IPS-18a (cell line): ENCODE measurements at regions not wholly inside any gene's neighbourhood (a gene's known extent, or its start where the extent isn't known, plus 50 kb on each side); places are given as distances from the start of the nearest gene placed in this dataset.

ENCODE experiments used
- H3K27ac ChIP-seq: one replicate; pipeline ENCODE4 v1.5.1; 2013; ENCODE audit warnings: low read length
- H3K27me3 ChIP-seq: one replicate; pipeline ENCODE4 v1.6.1; 2013; ENCODE audit warnings: mild to moderate bottlenecking, low read length; ENCODE audit not compliant: control insufficient read depth, insufficient read depth
- H3K36me3 ChIP-seq: one replicate; pipeline ENCODE4 v1.6.1; 2013; ENCODE audit warnings: low read depth, low read length; ENCODE audit not compliant: control insufficient read depth
- H3K4me1 ChIP-seq: one replicate; pipeline ENCODE4 v1.6.1; 2013; ENCODE audit warnings: low read depth, low read length; ENCODE audit not compliant: control insufficient read depth
- H3K4me3 ChIP-seq: one replicate; pipeline ENCODE4 v1.5.1; 2013; ENCODE audit warnings: low read length
- H3K9ac ChIP-seq: one replicate; pipeline ENCODE4 v1.6.1; 2013; ENCODE audit warnings: mild to moderate bottlenecking, low read length, moderate library complexity
- H3K9me3 ChIP-seq: one replicate; pipeline ENCODE4 v1.6.1; 2013; ENCODE audit warnings: low read depth, low read length; ENCODE audit not compliant: control insufficient read depth

- H3K4me3 ChIP-seq = no peak overlapping the region
- H3K9me3 ChIP-seq = no peaks in the 10 kb centered on the region
- H3K27me3 ChIP-seq = no peaks in the 10 kb centered on the region
- H3K36me3 ChIP-seq = no peaks in the 10 kb centered on the region
- no peaks in the 10 kb centered on the region for H3K4me1 ChIP-seq
- H3K9ac ChIP-seq = no peak overlapping the region
- H3K27ac ChIP-seq = no peak overlapping the region
Observed at GRCh38 chr1:88526456-88526855, 157.6 kb upstream of the PKN2 start.

DNA sequence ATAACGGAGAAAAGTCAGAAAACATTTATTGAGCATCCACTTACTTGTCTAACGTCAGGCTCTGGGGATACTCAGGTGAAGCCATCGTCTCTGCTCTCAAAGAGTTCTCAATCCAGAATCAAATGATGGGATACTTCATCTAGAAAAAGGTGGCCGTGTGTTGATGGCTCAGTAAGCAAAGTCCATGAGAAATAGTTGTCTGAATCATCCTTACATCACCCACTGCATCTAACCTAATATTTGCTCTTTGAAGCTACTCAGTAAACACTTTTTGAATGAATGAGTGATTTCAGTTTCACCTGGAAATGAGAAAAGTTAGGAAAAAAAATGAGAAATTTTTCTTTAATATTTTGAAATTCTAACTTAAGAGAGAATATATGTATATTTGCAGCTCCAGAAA, 155.3 kb upstream of the PKN2 start:
- Histone ChIP-seq H3K4me3 (no peak overlapping the region), H3K9ac (no peak overlapping the region), H3K9me3 (no peaks in the 10 kb centered on the region), H3K4me1 (no peaks in the 10 kb centered on the region), H3K27ac (no peak overlapping the region), H3K27me3 (no peaks in the 10 kb centered on the region), H3K36me3 (no peaks in the 10 kb centered on the region)

DNA sequence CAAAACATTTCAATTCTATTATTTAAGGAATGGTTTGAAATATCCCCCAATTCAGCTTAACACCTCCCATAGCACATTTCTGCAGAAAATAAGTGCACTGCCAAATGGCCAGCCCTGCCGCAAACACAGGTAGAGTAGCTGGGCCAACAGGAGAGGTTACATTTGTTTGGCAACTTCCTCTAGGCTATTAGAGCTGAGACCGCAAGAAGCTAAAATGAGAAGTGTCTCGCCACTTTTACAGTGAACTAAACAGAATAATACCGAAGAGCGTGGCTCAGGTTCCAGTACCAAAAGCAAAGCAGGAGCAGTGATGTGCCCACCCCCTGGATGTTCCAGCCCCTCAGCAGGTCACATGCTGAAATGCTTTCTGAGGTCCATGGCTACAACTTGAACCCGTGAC, 154.5 kb upstream of the PKN2 start:
- no peaks in the 10 kb centered on the region for H3K4me1 ChIP-seq

DNA sequence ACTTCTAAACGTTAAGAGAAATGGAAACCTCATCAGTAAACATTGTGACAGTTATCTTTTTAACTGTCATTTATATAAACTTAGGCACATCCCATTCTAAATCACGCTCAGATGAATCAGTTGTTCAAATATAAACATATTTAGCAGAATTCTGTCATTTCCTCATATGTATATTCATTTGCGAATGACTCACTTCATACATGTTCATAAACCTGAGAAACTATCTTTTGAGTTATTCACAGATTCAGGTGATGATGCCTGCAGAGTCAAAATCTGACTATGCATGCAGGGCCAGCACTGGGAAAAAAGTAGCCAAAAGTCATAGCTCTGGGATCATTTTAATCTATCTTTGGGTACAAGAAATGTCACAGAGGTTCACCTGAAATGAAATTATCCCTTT, 153.8 kb upstream of the PKN2 start:
- Histone ChIP-seq H3K4me1 (no peaks in the 10 kb centered on the region), H3K27me3 (no peaks in the 10 kb centered on the region), H3K27ac (no peak overlapping the region), H3K9me3 (no peaks in the 10 kb centered on the region), H3K36me3 (no peaks in the 10 kb centered on the region), H3K4me3 (no peak overlapping the region), H3K9ac (no peak overlapping the region)

More for the DNA sequence above, 154.5 kb upstream of the PKN2 start:
- Histone ChIP-seq H3K27me3 (no peaks in the 10 kb centered on the region), H3K36me3 (no peaks in the 10 kb centered on the region), H3K9me3 (no peaks in the 10 kb centered on the region), H3K9ac (no peak overlapping the region), H3K4me3 (no peak overlapping the region), H3K27ac (no peak overlapping the region)

- Histone ChIP-seq H3K27ac (no peak overlapping the region), H3K4me1 (no peaks in the 10 kb centered on the region), H3K4me3 (no peak overlapping the region), H3K27me3 (no peaks in the 10 kb centered on the region), H3K9me3 (no peaks in the 10 kb centered on the region), H3K9ac (no peak overlapping the region), H3K36me3 (no peaks in the 10 kb centered on the region)
Observed at GRCh38 chr1:88537787-88538186, 146.3 kb upstream of the PKN2 start.

- no peaks in the 10 kb centered on the region for H3K27me3 ChIP-seq
- no peaks in the 10 kb centered on the region for H3K36me3 ChIP-seq
- no peak overlapping the region for H3K27ac ChIP-seq
- H3K9me3 ChIP-seq = no peaks in the 10 kb centered on the region
- no peaks in the 10 kb centered on the region for H3K4me1 ChIP-seq
- H3K4me3 ChIP-seq = no peak overlapping the region
- no peak overlapping the region for H3K9ac ChIP-seq
Observed at GRCh38 chr1:88538222-88538899, 145.7 kb upstream of the PKN2 start.

- Histone ChIP-seq H3K9ac (no peak overlapping the region), H3K36me3 (no peaks in the 10 kb centered on the region), H3K9me3 (no peaks in the 10 kb centered on the region), H3K27me3 (no peaks in the 10 kb centered on the region), H3K4me1 (no peaks in the 10 kb centered on the region), H3K27ac (no peak overlapping the region), H3K4me3 (no peak overlapping the region)
Observed at GRCh38 chr1:88540255-88540654, 143.8 kb upstream of the PKN2 start.

GRCh38 chr1:88541596-88541995, 142.5 kb upstream of the PKN2 start:
- no peak overlapping the region for H3K4me3 ChIP-seq
- H3K4me1 ChIP-seq = no peaks in the 10 kb centered on the region
- no peaks in the 10 kb centered on the region for H3K27me3 ChIP-seq
- no peak overlapping the region for H3K27ac ChIP-seq
- no peak overlapping the region for H3K9ac ChIP-seq
- H3K9me3 ChIP-seq = no peaks in the 10 kb centered on the region
- no peaks in the 10 kb centered on the region for H3K36me3 ChIP-seq

- H3K9me3 ChIP-seq = no peaks in the 10 kb centered on the region
- no peaks in the 10 kb centered on the region for H3K4me1 ChIP-seq
- no peaks in the 10 kb centered on the region for H3K36me3 ChIP-seq
- H3K9ac ChIP-seq = no peak overlapping the region
- H3K4me3 ChIP-seq = no peak overlapping the region
- no peak overlapping the region for H3K27ac ChIP-seq
- H3K27me3 ChIP-seq = no peaks in the 10 kb centered on the region
Observed at GRCh38 chr1:88544195-88544594, 139.9 kb upstream of the PKN2 start.

GRCh38 chr1:88549536-88549935, 134.5 kb upstream of the PKN2 start:
- H3K4me3 ChIP-seq = no peak overlapping the region
- H3K9me3 ChIP-seq = no peaks in the 10 kb centered on the region
- no peaks in the 10 kb centered on the region for H3K27me3 ChIP-seq
- H3K27ac ChIP-seq = no peak overlapping the region
- no peaks in the 10 kb centered on the region for H3K36me3 ChIP-seq
- H3K9ac ChIP-seq = no peak overlapping the region
- no peaks in the 10 kb centered on the region for H3K4me1 ChIP-seq

DNA sequence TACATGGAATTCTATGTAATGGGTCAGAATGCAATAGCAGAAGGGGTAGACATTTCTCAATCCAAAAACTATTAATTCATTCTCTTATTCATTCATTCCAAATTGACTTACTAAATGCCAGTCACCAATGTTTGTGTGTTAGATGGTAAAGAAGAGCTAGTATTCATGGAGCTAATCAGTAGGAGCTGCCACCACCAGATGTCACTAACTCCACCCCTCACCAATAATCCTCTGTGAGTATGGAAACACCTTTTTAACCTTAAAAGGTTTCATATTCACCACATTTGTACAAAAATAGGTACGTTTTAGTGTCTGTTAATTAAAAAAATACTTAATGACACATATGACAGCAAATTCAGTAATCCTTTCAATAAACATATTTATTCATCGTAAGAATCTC, 131.8 kb upstream of the PKN2 start:
- Histone ChIP-seq H3K4me1 (no peaks in the 10 kb centered on the region), H3K9me3 (no peaks in the 10 kb centered on the region)

DNA sequence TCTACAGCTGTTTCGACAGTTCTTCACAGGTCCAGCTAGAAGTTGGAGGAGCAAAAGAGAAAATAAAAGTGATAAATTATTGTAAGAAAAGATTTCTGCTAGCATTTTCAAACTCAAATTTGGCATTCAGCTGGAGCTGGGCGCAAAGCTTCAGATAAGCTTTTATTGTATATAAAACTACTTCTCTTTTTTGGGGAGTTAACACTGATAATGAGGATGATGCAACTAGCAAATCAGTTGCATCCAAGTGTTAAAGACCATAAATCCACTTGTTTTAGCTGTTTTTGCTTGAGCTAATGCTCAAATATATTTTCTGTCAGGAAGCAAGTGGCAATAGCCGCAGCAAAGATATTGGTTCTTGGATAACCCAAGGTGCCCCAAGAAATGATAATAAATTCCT, 127.1 kb upstream of the PKN2 start:
- H3K36me3 ChIP-seq = no peaks in the 10 kb centered on the region

More for the DNA sequence above, 131.8 kb upstream of the PKN2 start:
- Histone ChIP-seq H3K27me3 (no peaks in the 10 kb centered on the region), H3K36me3 (no peaks in the 10 kb centered on the region), H3K4me3 (no peak overlapping the region), H3K9ac (no peak overlapping the region), H3K27ac (no peak overlapping the region)

More for the DNA sequence above, 127.1 kb upstream of the PKN2 start:
- Histone ChIP-seq H3K27me3 (no peaks in the 10 kb centered on the region), H3K27ac (no peak overlapping the region), H3K4me3 (no peak overlapping the region), H3K9me3 (no peaks in the 10 kb centered on the region), H3K9ac (no peak overlapping the region), H3K4me1 (no peaks in the 10 kb centered on the region)
